ENCODE measurements at regions not wholly inside any gene's neighbourhood (a gene's known extent, or its start where the extent isn't known, plus 50 kb on each side); places are given as distances from the start of the nearest gene placed in this dataset.

GRCh38 chr18:29012883-29013465 lies 836.0 kb upstream of the CDH2 start:
- no peak for FAIRE-seq

GRCh38 chr18:29012364-29012763 lies 835.4 kb upstream of the CDH2 start:
- FAIRE-seq, result no peak

GRCh38 chr18:29009250-29009803 lies 832.4 kb upstream of the CDH2 start:
- FAIRE-seq, result no peak

- FAIRE-seq, result no peak
These were observed 831.9 kb upstream of the CDH2 start for GRCh38 chr18:29008809-29009208.

GRCh38 chr18:29007986-29008654 lies 831.2 kb upstream of the CDH2 start:
- FAIRE-seq, result no peak

- FAIRE-seq, result no peak
These were observed 828.0 kb upstream of the CDH2 start for GRCh38 chr18:29004921-29005320.

GRCh38 chr18:29003194-29003593 lies 826.3 kb upstream of the CDH2 start:
- no peak for FAIRE-seq

- no peak for FAIRE-seq
These were observed 825.8 kb upstream of the CDH2 start for GRCh38 chr18:29002747-29003146.

- no peak for FAIRE-seq
These were observed 822.8 kb upstream of the CDH2 start for GRCh38 chr18:28999726-29000125.

GRCh38 chr18:28995319-28995718 lies 818.4 kb upstream of the CDH2 start:
- FAIRE-seq, result no peak

- no peak for FAIRE-seq
These were observed 807.8 kb upstream of the CDH2 start for GRCh38 chr18:28984731-28985130.

GRCh38 chr18:28974504-28974903 lies 797.6 kb upstream of the CDH2 start:
- FAIRE-seq, result no peak

GRCh38 chr18:28973324-28973723 lies 796.4 kb upstream of the CDH2 start:
- no peak for FAIRE-seq

- FAIRE-seq, result no peak
These were observed 795.5 kb upstream of the CDH2 start for GRCh38 chr18:28972333-28972907.

GRCh38 chr18:28963481-28963880 lies 786.6 kb upstream of the CDH2 start:
- no peak for FAIRE-seq

- no peak for FAIRE-seq
These were observed 784.8 kb upstream of the CDH2 start for GRCh38 chr18:28961669-28962228.

GRCh38 chr18:28960146-28960545 lies 783.2 kb upstream of the CDH2 start:
- FAIRE-seq, result no peak

- no peak for FAIRE-seq
These were observed 775.4 kb upstream of the CDH2 start for GRCh38 chr18:28952339-28952738.

GRCh38 chr18:28947900-28948299 lies 771.0 kb upstream of the CDH2 start:
- FAIRE-seq, result no peak

GRCh38 chr18:28946471-28946870 lies 769.5 kb upstream of the CDH2 start:
- FAIRE-seq, result no peak

GRCh38 chr18:28922936-28923335 lies 746.0 kb upstream of the CDH2 start:
- no peak for FAIRE-seq

GRCh38 chr18:28916456-28916855 lies 739.5 kb upstream of the CDH2 start:
- FAIRE-seq, result no peak

GRCh38 chr18:28905509-28905908 lies 728.6 kb upstream of the CDH2 start:
- no peak for FAIRE-seq

GRCh38 chr18:28904789-28905364 lies 727.9 kb upstream of the CDH2 start:
- FAIRE-seq, result no peak
